OCI-M1 (cell line): ENCODE measurements at regions not wholly inside any gene's neighbourhood (a gene's known extent, or its start where the extent isn't known, plus 50 kb on each side); places are given as distances from the start of the nearest gene placed in this dataset.
A peak's percentile ranks its signal among the peaks of the same experiment; 100 is the strongest.
"Not testable (repeated sequence)": the region's sequence is repeated elsewhere in the genome, so short reads cannot be mapped to it uniquely, and the experiment has no call there.

ENCODE experiments used
- DNase-seq: peaks from one replicate; lab custom pipeline; 2025; lab: John Stamatoyannopoulos, UW

GRCh38 chr16:75997606-75998005, 271.3 kb upstream of the CPHXL start:
- DNase-seq, result no peak

- DNase-seq, result no peak
These were observed 269.6 kb upstream of the CNTNAP4 start for GRCh38 chr16:76007645-76008044.

- no peak for DNase-seq
These were observed 253.4 kb upstream of the CNTNAP4 start for GRCh38 chr16:76023835-76024234.

- DNase-seq, result peak; percentile 31
These were observed 241.5 kb upstream of the CNTNAP4 start for GRCh38 chr16:76035689-76036088.

- DNase-seq, result no peak
These were observed 239.1 kb upstream of the CNTNAP4 start for GRCh38 chr16:76038097-76038496.

DNA sequence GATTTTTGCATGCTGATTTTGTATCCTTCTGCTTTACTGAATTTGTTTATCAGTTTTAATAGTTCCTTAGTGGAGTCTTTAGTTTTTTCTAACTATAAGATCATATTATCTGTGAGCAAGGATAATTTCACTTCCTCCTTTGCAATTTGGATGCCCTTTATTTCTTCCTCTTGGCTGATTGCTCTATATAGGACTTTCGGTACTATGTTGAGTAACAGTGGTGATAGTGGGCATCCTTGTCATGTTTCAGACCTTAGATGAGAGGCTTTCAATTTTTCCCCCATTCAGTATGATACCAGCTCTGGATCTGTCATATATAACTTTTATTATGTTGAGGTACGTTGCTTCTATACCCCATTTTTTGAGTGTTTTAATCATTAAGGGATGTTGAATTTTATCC, 224.5 kb upstream of the CNTNAP4 start:
- DNase-seq, result no peak

DNA sequence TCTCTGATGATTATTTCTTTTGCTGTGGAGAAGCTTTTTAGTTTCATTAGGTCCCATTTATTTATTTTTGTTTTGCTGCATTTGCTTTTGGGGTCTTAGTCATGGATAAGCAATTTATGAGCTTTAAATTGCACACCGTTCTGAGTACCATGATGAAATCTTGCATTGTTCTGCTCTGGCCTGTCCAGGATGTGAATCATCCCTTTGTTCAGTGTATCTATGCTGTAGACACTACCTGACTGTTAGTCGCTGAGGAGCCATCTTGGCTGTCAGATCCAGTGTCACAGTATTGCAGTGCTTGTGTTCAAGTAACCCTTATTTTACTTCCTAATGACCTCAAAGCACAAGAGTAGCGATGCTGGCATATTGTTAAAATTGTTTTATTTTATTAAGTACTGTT, 218.0 kb upstream of the CNTNAP4 start:
- DNase-seq, result no peak

- DNase-seq, result no peak
These were observed 217.5 kb upstream of the CNTNAP4 start for GRCh38 chr16:76059701-76060100.

- no peak for DNase-seq
These were observed 205.5 kb upstream of the CNTNAP4 start for GRCh38 chr16:76071690-76072089.

DNA sequence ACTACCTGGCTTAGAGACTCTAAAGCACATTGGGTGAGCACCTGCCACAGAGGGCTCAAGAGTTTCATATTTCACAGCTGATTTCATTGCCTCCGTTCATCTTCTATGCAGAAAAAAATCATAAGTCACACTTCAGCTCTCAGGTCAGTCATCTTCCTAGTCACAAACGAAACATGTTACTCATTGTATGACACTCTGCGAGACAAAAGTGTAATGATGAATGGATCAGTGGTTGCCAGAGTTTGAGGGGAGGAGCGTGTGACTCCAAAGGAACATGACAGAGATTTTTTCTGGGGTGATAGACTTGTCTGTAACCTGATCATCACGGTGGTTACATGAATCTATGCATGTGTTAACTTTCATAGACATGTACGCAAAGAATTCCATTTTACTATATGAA, 195.2 kb upstream of the CNTNAP4 start:
- no peak for DNase-seq

GRCh38 chr16:76106647-76107046, 170.6 kb upstream of the CNTNAP4 start:
- no peak for DNase-seq

DNA sequence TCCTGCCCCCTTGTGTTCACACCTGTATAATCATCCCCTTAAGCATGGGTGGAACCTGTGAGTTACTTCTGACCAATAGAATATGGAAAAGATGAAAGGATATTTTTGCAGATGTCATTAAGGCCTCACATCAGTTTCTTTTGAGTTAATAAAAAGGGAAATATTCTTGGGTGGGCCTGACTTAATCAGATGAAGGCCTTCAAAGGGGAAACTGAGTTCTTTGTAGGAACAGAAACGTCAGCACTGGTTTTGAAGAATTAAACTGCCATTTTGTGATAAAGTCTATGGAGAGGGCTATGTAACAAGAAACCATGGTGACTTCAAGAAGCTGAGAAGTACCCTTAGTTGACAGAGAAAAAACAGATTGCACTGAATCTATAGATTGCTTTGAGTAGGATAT, 168.7 kb upstream of the CNTNAP4 start:
- DNase-seq, result no peak

GRCh38 chr16:76114681-76115080, 162.5 kb upstream of the CNTNAP4 start:
- peak; percentile 14 for DNase-seq

DNA sequence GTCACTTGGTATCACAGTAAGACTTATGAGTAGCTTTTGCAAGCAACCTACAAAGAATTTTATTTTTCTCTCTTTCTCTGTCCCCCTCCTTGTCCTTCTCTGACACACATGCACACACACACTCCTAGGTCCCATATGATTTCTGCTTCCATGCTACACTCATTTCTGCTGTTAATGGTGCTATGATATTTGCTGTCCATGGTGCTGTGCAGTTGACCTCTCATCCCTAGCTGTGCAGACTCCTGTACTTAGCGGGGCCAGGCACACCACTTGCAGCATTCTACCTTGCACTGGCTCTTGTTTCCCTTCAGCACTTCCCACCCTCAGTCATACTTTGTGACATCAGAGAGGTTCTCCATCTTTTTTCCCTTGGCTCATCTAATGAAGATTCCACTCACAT, 158.9 kb upstream of the CNTNAP4 start:
- DNase-seq, result no peak

GRCh38 chr16:76121636-76122035, 155.6 kb upstream of the CNTNAP4 start:
- no peak for DNase-seq

DNA sequence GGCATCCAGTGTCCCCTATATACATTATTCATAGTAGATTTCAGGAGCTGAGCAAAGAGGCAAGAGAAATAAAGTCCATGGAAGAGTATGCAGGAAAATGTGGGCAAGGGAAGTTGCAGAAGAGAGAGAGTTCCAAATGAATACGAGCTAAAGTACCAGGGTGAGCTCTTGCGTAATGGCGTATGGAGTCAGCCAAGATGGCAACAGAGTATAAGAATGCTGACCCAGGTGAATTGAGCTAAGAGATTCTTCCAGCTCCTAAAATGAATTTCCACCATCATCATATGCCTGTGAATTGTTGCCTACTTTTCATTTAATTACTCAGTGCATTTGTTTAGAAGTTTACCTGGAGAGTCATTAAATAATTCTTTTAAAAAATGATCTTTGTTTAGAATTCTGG, 153.2 kb upstream of the CNTNAP4 start:
- DNase-seq, result no peak

DNA sequence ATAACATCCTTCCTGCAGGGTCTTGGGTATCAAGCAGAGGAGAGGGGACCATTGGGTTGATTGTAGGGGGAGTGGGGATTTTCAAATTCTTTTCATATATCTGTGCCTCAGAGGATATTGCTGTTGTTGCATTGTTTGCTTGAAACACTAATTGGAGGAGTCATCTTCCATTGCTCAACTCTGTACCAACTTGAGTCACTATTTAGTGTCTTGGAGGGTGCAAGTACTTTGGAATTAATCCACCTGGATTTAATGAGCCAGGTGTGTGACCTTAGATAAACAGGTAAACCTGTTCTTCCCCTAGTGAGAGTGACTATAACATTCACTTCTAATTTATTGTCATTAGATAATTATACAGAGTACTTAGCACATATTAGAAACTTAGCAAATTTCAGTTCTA, 151.3 kb upstream of the CNTNAP4 start:
- no peak for DNase-seq

GRCh38 chr16:76138056-76138455, 139.1 kb upstream of the CNTNAP4 start:
- DNase-seq, result not testable (repeated sequence)

DNA sequence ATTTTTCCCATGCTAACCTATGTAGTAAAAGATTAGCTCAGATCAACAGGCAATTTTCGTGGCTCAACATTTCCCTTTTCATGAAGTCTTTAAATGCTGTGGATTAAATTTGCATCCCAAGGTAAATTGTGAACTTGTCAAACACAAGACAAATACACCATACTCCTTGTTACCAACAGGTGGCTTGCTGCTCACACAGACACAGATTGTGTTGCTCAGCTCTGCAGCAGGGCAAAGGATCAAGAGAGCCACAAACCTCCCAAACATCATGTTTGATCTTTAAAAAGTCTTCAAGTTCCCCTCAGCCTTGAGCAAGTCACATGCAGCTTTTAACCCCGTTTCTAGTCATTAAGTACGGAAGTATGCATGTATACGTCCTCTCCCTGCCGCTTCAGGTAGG, 119.6 kb upstream of the CNTNAP4 start:
- no peak for DNase-seq

DNA sequence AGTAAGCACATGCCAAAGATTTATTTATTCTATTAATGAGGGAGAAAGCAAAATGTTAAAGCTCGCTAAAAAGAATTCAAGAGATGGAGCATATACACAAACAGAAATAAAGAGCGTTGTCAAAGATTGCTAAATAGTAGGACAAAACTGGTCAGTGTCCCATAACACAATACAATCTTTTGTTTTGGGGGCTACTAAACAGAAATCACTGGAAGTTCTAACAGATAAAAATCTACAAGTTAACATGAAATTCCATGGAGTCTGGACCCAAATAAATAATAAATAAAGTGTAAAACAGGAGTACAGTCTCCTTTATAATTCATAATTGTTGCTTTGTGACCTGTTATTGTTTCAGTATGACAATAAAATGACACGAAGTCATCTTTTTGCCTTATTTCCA, 115.2 kb upstream of the CNTNAP4 start:
- DNase-seq, result no peak

- no peak for DNase-seq
These were observed 112.1 kb upstream of the CNTNAP4 start for GRCh38 chr16:76164970-76165558.

- no peak for DNase-seq
These were observed 101.5 kb upstream of the CNTNAP4 start for GRCh38 chr16:76175718-76176117.

- DNase-seq, result peak; percentile 60
These were observed 101.0 kb upstream of the CNTNAP4 start for GRCh38 chr16:76176153-76176552.

DNA sequence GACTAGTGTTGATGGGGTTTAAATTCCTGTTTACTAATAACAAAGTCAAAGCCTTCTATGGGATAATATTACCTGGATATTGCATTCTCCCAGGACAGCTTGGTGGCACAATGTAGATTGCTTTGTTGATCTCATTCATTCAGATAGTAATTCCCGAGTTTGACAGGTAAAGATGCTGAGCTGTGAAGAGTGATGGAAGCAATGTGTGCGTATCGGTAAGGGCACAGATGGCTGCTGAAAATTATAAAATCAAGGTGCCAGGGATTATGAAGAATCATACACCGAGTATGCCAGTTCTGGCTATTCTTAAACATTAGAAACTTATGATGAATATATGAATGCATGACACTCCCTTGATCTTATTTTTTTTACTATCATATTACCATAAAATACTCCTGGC, 100.6 kb upstream of the CNTNAP4 start:
- DNase-seq, result no peak
